Large intestine (tissue), 3 donors: ENCODE measurements at regions not wholly inside any gene's neighbourhood (a gene's known extent, or its start where the extent isn't known, plus 50 kb on each side); places are given as distances from the start of the nearest gene placed in this dataset.

ENCODE experiments used
- DNase-seq, 2 donors: peaks; one replicate each; pipeline versions ENCODE4 v3.0.0 to v3.0.0-alpha.2; 2013
- H3K27ac ChIP-seq: one replicate; pipeline ENCODE4 v1.5.1; 2013; ENCODE audit warnings: low read length
- H3K27me3 ChIP-seq: 2 replicates; pipeline ENCODE4 v1.6.1; 2013; ENCODE audit warnings: low read length; ENCODE audit not compliant: control insufficient read depth, insufficient read depth
- H3K36me3 ChIP-seq: 2 replicates; pipeline ENCODE4 v1.6.1; 2013; ENCODE audit warnings: low read length; ENCODE audit not compliant: control insufficient read depth, insufficient read depth
- H3K4me1 ChIP-seq: one replicate; pipeline ENCODE4 v1.6.1; 2013; ENCODE audit warnings: low read length; ENCODE audit not compliant: control insufficient read depth, insufficient read depth
- H3K4me3 ChIP-seq: one replicate; pipeline ENCODE4 v1.5.1; 2013; ENCODE audit warnings: low read length
- H3K9me3 ChIP-seq: one replicate; pipeline ENCODE4 v1.6.1; 2013; ENCODE audit warnings: mild to moderate bottlenecking, low read depth, low read length, moderate library complexity; ENCODE audit not compliant: control insufficient read depth
- WGBS: methylation state at CpG from one replicate; pipeline ENCODE4 v1.1.5; 2013; ENCODE audit warnings: low lambda C conversion rate; ENCODE audit not compliant: insufficient coverage; 5-methylcytosine and 5-hydroxymethylcytosine counted together

DNA sequence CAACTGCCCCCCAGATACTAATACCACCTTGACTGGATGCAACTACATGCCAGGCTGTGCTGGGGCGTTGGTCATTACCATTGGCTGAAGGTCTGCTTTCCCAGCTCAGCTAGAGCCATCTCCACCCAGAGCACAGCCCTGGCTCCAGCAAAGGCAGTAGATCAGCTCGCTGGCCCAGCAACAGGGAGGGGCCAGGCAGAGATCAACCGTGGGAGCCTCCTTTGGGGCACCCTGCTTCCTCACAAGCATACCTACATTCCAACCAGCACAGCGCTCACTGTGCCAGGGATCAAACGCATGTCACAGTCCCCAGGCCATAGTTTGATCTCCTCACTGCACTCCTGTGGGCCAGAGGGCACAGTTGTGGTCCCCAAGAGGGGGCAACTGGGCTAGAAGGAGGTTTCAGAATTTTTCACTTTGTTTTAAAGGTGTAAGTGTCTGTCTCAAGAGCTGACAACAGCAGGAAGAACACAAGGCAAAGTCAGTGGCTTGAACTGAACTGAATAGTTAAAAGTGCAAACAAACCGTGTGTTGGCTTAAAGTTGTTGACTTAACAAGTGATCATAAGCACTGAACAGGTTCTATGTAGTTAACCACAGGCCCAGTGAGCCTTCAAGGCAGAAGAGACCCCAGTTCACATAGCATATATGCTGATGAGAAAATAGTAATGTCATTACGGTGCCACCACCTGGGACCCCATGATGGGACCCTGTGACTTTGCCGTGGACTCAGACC lies 70.1 kb upstream of the BZW1 start:
- peak; percentile 54 to 79 for DNase-seq

DNA sequence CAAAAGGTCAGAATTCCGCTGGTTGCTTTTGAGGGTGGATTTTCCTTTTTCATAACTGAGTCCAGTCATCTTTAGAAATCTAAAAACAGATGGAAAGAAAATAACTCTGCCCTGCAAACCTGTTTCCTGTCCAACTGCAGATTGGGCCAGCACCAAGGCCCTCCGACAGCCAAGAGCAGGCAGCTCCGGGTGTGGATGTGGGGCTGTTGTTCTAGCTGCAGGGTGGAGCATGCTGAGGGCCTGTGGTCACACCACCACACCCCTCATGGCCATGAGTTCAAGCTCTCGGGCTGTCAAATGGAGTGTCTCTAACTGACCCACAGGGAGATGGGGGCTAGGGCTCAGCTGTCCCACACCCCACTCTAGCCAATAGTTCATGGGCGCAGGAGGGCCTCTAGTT lies 69.3 kb upstream of the BZW1 start:
- Histone ChIP-seq H3K9me3 (no peaks in the 10 kb centered on the region), H3K4me1 (peaks cover 23% of the 10 kb centered on the region), H3K4me3 (no peak overlapping the region), H3K27ac (peak overlapping the region; percentile 68), H3K36me3 (no peaks in the 10 kb centered on the region), H3K27me3 (no peaks in the 10 kb centered on the region)
- no CpG with 5 or more reads among the region's 5 CpGs for WGBS
- DNase-seq: no peak

More for the DNA sequence above, 70.1 kb upstream of the BZW1 start:
- Histone ChIP-seq H3K27me3 (no peaks in the 10 kb centered on the region), H3K9me3 (no peaks in the 10 kb centered on the region), H3K4me1 (peaks cover 20% of the 10 kb centered on the region), H3K36me3 (no peaks in the 10 kb centered on the region), H3K27ac (peak overlapping the region; percentile 68), H3K4me3 (no peak overlapping the region)
- WGBS: 0% methylated on average over 1 of the region's 8 CpGs

DNA sequence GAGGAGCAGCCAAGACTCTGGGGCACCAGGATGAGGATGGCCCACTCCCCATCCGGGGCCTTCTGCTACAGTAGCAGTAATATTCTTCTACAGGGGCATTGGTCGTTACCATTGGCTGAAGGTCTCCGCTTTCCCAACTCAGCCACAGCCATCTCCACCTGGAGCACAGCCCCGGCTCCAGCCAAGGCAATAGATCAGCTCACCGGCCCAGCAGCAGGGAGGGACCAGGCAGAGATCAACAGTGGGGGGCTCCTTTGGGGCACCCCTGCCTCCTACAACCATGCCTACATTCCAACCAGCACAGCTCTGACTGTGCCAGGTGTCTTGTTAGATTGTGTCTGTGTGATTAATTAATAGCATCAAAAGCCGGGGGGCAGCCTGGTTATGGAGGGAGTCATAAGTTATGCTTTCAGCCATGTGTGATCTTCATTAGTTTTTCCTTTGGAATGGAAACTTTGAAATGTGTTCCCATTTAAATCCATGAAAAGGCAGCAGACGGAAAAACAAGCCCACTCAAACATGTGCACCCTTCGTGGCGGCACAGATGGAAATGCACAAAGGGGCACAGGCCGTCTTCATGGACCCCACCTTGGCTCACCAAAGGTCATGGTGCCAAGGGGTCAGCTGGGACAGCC lies 68.6 kb upstream of the BZW1 start:
- Histone ChIP-seq H3K36me3 (no peaks in the 10 kb centered on the region), H3K9me3 (no peaks in the 10 kb centered on the region), H3K27me3 (no peaks in the 10 kb centered on the region), H3K4me1 (peaks cover 28% of the 10 kb centered on the region), H3K4me3 (no peak overlapping the region), H3K27ac (no peak overlapping the region)
- no peak for DNase-seq
- WGBS: no CpG with 5 or more reads among the region's 10 CpGs

DNA sequence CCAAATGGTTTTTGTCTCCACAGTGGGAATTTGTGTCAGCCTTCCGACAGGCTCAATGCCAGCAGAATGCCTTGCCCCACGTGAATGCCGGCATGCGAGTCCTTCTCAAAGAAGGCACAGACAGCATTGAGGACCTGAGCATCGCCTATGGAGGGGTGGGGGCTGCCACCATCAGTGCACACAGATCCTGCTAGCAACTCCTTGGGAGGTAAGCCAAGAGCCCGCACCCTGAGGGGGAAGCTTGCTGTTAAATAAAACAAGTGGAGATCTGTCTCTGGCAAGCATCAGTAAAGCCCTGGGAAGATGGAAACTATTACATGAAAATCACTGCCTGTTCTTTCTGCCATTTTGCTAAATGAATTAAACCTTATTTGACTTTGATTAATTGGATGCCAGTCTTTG lies 67.5 kb upstream of the BZW1 start:
- WGBS: no CpG with 5 or more reads among the region's 6 CpGs
- peaks cover 34% of the 10 kb centered on the region for H3K4me1 ChIP-seq
- no peak for DNase-seq
- no peaks in the 10 kb centered on the region for H3K27me3 ChIP-seq
- no peaks in the 10 kb centered on the region for H3K36me3 ChIP-seq
- H3K9me3 ChIP-seq: no peaks in the 10 kb centered on the region
- H3K27ac ChIP-seq: no peak overlapping the region
- no peak overlapping the region for H3K4me3 ChIP-seq

DNA sequence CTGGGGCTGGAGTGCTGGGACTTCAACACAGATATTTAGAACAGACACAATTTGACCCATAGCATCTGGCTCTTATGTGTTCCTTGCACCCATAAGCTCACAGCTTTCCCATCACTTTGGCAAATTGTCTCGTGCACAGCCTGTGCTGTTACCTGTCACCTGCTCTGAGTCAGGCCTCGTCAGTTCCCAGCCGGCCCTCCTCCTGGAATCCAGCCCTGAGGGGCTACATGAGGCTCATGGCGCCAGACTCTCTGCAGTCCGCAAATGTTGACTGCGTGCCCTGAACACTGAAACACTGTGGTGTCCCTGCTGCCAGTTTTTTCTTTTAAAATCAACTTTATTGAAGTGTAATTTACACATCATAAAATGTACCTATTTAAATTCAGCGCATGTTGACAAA lies 65.4 kb upstream of the BZW1 start:
- Histone ChIP-seq H3K27ac (no peak overlapping the region), H3K4me3 (no peak overlapping the region), H3K36me3 (no peaks in the 10 kb centered on the region), H3K4me1 (peaks cover 28% of the 10 kb centered on the region), H3K27me3 (no peaks in the 10 kb centered on the region), H3K9me3 (no peaks in the 10 kb centered on the region)
- WGBS: 92% methylated on average over 2 of the region's 7 CpGs
- no peak for DNase-seq

DNA sequence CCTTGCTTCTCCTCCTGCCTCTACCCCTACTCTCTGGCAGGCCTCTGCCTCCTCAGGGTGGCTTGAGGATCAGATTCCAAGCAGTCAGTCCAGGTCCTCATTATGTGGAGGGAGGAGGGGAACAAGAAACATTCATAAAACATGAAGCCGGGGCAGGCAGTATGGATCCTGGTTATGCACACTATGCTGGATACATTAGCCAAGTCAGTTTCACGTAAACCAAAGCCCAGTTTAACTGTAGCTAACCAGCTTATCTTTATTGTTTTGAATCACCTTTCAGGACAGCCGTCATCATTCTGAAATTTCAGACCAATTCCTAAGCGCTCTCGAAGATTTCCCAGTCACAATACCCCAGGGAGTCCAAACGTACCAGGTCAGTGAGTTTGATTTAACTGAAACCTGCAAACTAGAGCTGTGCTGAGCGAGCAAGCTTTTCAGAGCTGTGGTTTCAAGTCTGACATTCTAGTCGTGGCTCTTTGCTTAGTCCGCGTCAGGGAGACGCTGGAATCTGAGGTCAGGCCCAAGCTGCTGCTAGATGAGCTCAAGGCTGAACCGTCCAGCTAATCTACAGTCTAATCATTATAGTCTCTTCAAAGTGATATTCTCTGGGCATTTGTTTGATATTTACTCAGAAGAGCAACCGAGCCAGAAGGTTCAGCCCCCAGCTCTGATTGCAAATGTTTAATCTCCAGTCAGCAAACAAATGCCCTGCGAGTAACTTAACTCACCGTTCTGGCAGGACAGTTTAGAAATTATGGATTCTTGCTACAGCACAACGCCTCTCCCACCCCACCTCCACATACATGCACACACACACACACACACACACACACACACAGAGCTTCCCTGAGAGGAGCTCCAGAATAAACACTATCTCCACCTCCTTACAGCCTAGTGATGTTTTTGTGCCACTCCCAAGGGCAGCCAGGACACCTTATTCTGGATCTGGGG lies 63.8 kb upstream of the BZW1 start:
- 15% methylated on average over 2 of the region's 16 CpGs for WGBS

DNA sequence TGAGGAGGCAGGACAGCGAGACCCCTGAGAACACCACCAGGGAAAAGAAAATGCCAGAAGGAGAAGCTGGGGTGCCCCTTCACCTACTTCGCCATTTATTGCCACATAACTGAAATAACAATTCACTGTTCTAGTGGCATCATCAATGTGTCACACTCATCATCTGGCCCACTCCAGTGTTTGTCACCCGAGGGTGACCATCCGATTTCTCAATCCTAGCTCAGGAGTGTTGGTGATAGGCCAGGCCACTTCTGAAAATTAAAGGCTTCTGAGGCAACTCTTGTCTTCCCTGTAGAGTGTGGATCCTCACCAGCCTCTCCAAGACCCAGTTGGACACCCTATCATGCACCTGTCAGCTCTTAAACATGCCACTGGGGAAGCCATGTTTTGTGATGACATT lies 62.9 kb upstream of the BZW1 start:
- Histone ChIP-seq H3K36me3 (no peaks in the 10 kb centered on the region), H3K27ac (no peak overlapping the region), H3K4me1 (peaks cover 17% of the 10 kb centered on the region), H3K27me3 (no peaks in the 10 kb centered on the region), H3K4me3 (no peak overlapping the region), H3K9me3 (no peaks in the 10 kb centered on the region)
- no CpG with 5 or more reads among the region's 4 CpGs for WGBS
- no peak for DNase-seq

More for the DNA sequence above, 63.8 kb upstream of the BZW1 start:
- DNase-seq: peak; percentile 21 to 67
- Histone ChIP-seq H3K27ac (peak overlapping the region; percentile 21), H3K4me3 (no peak overlapping the region), H3K9me3 (no peaks in the 10 kb centered on the region), H3K4me1 (peaks cover 14% of the 10 kb centered on the region), H3K36me3 (no peaks in the 10 kb centered on the region), H3K27me3 (no peaks in the 10 kb centered on the region)

DNA sequence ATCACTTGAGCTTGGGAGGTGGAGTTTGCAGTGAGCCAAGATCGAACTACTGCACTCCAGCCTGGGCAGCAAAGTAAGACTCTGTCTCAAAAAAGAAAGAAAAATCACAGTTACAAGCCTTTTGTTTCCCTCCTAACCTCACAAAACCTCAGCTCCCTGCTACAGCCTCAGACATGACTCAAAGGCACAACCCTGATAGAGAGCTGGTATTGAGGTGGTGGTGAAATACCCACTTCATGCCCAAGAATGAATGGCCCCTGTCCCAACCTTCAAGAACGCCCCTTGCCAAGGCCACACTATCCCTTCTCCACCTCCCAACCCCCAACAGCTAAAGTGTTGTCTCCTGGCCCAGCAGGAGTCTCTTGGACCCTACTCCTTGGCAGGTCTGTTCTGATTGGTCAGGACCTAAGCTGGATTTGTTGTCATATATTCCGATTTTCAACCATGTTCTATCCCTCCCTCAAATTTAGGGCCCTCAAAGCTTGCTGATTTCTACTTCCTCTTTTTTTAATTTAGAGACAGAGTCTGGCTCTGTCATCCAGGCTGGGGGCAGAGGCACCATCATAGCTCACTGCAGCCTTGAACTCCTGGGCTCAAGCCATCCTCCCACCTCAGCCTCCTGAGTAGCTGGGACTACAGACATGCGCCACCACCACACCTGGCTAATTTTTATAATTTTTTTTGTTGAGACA lies 61.9 kb upstream of the BZW1 start:
- Histone ChIP-seq H3K27me3 (no peaks in the 10 kb centered on the region), H3K4me1 (peaks cover 18% of the 10 kb centered on the region), H3K27ac (no peak overlapping the region), H3K9me3 (no peaks in the 10 kb centered on the region), H3K36me3 (no peaks in the 10 kb centered on the region), H3K4me3 (no peak overlapping the region)
- WGBS: 100% methylated on average over 1 of the region's 4 CpGs
- no peak for DNase-seq

DNA sequence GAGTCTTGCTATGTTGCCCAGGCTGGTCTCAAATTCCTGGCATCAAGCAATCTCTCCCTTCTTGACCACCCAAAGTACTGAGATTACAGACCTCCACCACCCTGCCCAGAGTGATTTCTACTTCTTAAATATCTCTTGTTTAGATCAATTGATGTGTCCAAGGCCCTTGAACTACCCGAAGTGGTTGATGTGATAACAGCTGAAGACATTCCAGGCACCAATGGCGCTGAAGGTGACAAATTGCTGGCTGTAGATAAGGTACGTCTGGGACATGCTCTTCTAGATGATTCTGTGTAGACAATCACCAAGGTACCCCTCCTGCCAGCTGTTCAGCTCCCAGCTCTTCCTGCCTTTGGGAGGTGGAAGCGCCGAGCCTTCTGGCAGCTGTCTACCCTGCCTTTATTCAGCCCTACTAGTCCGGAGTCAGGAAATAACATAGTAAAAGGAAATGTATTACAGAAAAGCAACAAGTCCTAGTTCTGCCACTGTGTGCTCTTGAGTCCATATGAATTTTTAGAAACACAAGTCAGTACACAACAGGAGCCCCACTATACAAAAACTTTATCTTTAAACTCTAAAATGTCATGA lies 61.3 kb upstream of the BZW1 start:
- no CpG with 5 or more reads among the region's 6 CpGs for WGBS
- Histone ChIP-seq H3K36me3 (no peaks in the 10 kb centered on the region), H3K9me3 (no peaks in the 10 kb centered on the region), H3K4me3 (no peak overlapping the region), H3K27ac (no peak overlapping the region), H3K4me1 (peaks cover 18% of the 10 kb centered on the region), H3K27me3 (no peaks in the 10 kb centered on the region)
- DNase-seq: no peak
